ENCODE measurements at regions not wholly inside any gene's neighbourhood (a gene's known extent, or its start where the extent isn't known, plus 50 kb on each side); places are given as distances from the start of the nearest gene placed in this dataset.
"Not testable (repeated sequence)": the region's sequence is repeated elsewhere in the genome, so short reads cannot be mapped to it uniquely, and the experiment has no call there.

- intact Hi-C loops (cut with DNase I; ENCODE audit: low total_unique reads) = no loop called here
- DNase-seq = no peak
- no peaks in the 10 kb centered on the region for H3K36me3 ChIP-seq
These were observed 94.0 kb upstream of the ABCA1 start for GRCh38 chr9:105021917-105022316.

GRCh38 chr9:105022545-105022944 lies 94.6 kb upstream of the ABCA1 start:
- DNase-seq; H3K36me3 ChIP-seq; H3K27ac ChIP-seq; H3K4me3 ChIP-seq; H3K9me3 ChIP-seq; intact Hi-C loops (cut with DNase I; ENCODE audit: low total_unique reads); H3K27me3 ChIP-seq (replicated peaks in 1 of 7); H3K4me1 ChIP-seq: not testable (repeated sequence)
- 88 to 98% (median 93%) methylated on average over 5 of the region's 5 CpGs for WGBS, 5 donors

More at GRCh38 chr9:105021917-105022316, 94.0 kb upstream of the ABCA1 start:
- Histone ChIP-seq H3K27me3 (replicated peaks in 1 of 7) (no peaks in the 10 kb centered on the region), H3K4me1 (peaks cover 0 to 7% (median 0%) of the 10 kb centered on the region in 6 donors), H3K27ac (no peak overlapping the region), H3K9me3 (no peaks in the 10 kb centered on the region), H3K4me3 (no peak overlapping the region)
- no peak for TF ChIP-seq POLR2A (IDR thresholded peaks at IDR 0.05)
- TF ChIP-seq CTCF (IDR thresholded peaks at IDR 0.05 in 8 of 11, conservative IDR thresholded peaks at IDR 0.05 in 3 of 11) = no peak
- no peak for TF ChIP-seq POLR2AphosphoS5 (IDR thresholded peaks at IDR 0.05)
- WGBS, 5 donors = 81 to 93% (median 88%) methylated on average over 3 of the region's 3 CpGs

DNA sequence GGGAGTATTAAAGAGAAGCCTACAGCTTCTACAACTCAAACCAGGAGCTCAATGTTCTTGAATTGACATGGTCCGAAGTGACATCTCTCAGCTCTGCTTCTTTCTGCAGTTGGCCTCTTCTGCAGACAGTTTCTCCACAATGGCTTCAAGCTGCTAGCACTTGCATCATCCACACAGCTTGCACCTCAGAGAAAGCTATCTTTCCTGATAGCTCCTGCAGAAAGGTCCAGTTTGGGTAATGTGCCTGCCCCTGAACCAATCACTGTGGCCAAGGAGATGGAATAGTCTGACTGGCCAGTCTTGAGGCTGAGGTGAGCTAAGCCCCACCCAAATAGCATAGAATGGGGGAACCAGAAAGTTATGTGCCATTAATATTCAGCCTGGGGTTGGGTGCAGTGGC lies 95.8 kb upstream of the ABCA1 start:
- intact Hi-C loops (cut with DNase I; ENCODE audit: low total_unique reads) = no loop called here
- Histone ChIP-seq H3K9me3 (no peaks in the 10 kb centered on the region), H3K4me3 (no peak overlapping the region), H3K27me3 (replicated peaks in 1 of 7) (no peaks in the 10 kb centered on the region), H3K4me1 (peaks cover 0 to 7% (median 0%) of the 10 kb centered on the region in 6 donors), H3K36me3 (no peaks in the 10 kb centered on the region), H3K27ac (no peak overlapping the region)
- DNase-seq = no peak
- 71 to 100% (median 81%) methylated on average over 1 of the region's 1 CpG for WGBS, 5 donors
- TF ChIP-seq CTCF (IDR thresholded peaks at IDR 0.05 in 8 of 11, conservative IDR thresholded peaks at IDR 0.05 in 3 of 11) = no peak
- TF ChIP-seq POLR2A (IDR thresholded peaks at IDR 0.05) = no peak
- no peak for TF ChIP-seq POLR2AphosphoS5 (IDR thresholded peaks at IDR 0.05)

DNA sequence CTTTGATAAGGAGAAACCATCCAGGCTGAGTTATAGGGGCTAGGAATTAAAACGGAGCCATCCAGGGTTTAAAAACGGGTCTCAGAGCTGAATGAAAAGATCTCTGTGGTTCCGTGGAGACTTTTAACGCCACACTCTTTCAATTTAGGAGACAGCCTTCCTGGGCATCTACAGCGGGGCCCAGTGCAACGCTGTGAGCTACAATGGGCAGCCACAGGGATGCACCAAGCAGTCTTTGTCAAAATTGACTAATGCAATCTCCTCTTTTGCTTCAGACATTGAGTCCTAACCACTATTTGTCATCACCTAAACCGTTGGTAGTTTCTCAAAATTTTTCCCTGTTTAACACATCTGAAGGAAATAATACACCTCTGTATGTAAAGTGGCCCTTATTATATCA lies 96.6 kb upstream of the ABCA1 start:
- peaks cover 0 to 7% (median 0%) of the 10 kb centered on the region in 6 donors for H3K4me1 ChIP-seq
- H3K36me3 ChIP-seq = no peaks in the 10 kb centered on the region
- intact Hi-C loops (cut with DNase I; ENCODE audit: low total_unique reads) = no loop called here
- no peaks in the 10 kb centered on the region for H3K27me3 ChIP-seq (replicated peaks in 1 of 7)
- TF ChIP-seq POLR2AphosphoS5 (IDR thresholded peaks at IDR 0.05) (no peak), CTCF (IDR thresholded peaks at IDR 0.05 in 8 of 11, conservative IDR thresholded peaks at IDR 0.05 in 3 of 11) (no peak)
- H3K4me3 ChIP-seq = no peak overlapping the region
- peak overlapping the region in 1 of 8 donors; percentile 16 for H3K27ac ChIP-seq
- H3K9me3 ChIP-seq = no peaks in the 10 kb centered on the region
- DNase-seq = no peak
- WGBS, 5 donors = 64 to 85% (median 71%) methylated on average over 7 of the region's 7 CpGs

DNA sequence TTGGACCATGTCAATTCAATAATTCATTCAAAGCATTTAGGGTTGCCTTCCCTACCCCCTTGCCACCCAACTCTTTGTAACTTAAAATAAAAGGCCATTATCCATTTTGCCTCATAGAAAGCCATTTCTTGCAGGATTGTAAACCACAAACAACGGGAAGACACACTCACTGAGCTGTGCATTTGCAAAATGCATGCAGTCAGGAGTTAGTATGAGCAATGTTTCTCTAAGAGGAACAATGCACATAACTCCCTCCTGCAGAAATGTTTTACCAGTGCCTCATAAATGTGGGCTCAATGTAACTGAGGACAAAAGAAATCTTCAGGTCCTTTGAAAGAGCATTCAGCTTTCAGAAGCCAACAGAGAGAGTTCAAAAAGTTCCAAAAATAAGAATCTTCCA lies 98.5 kb upstream of the ABCA1 start:
- Histone ChIP-seq H3K27ac (peak overlapping the region in 2 of 8 donors; percentile 22 to 32), H3K4me3 (no peak overlapping the region), H3K9me3 (no peaks in the 10 kb centered on the region), H3K27me3 (replicated peaks in 1 of 7) (no peaks in the 10 kb centered on the region), H3K36me3 (no peaks in the 10 kb centered on the region), H3K4me1 (peaks cover 0 to 7% (median 0%) of the 10 kb centered on the region in 6 donors)
- TF ChIP-seq CTCF (IDR thresholded peaks at IDR 0.05 in 8 of 11, conservative IDR thresholded peaks at IDR 0.05 in 3 of 11) = no peak
- TF ChIP-seq POLR2A (IDR thresholded peaks at IDR 0.05) = no peak
- no peak for TF ChIP-seq POLR2AphosphoS5 (IDR thresholded peaks at IDR 0.05)
- intact Hi-C loops (cut with DNase I; ENCODE audit: low total_unique reads) = no loop called here
- WGBS, 5 donors = 31 to 78% (median 48%) methylated on average over 1 of the region's 1 CpG
- DNase-seq = no peak
